ENCODE measurements at regions not wholly inside any gene's neighbourhood (a gene's known extent, or its start where the extent isn't known, plus 50 kb on each side); places are given as distances from the start of the nearest gene placed in this dataset.

DNA sequence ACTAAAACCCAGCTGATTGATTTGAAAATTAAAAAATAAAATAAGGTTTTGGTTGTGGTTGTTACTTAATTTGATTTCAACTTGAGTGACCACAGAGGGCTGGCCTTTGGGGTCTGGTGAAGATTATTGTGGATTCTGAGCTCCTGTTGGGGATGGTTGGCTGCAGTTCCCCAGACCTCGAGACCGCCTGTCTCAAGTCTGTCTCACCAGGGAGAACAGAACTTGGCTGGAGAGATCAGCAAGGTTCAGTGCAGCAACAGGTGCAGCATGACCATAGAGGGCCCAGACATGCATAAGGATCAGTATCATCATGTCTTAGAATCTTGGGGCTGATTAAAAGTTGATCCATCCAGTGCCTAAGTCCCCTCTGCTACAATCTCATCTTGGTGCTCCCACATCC, 491.9 kb downstream of the BCOR start:
- H3K9me3 ChIP-seq = peaks cover 0 to 7% (median 0%) of the 10 kb centered on the region in 4 donors
- ATAC-seq = no peak
- TF ChIP-seq, protein P1, sequence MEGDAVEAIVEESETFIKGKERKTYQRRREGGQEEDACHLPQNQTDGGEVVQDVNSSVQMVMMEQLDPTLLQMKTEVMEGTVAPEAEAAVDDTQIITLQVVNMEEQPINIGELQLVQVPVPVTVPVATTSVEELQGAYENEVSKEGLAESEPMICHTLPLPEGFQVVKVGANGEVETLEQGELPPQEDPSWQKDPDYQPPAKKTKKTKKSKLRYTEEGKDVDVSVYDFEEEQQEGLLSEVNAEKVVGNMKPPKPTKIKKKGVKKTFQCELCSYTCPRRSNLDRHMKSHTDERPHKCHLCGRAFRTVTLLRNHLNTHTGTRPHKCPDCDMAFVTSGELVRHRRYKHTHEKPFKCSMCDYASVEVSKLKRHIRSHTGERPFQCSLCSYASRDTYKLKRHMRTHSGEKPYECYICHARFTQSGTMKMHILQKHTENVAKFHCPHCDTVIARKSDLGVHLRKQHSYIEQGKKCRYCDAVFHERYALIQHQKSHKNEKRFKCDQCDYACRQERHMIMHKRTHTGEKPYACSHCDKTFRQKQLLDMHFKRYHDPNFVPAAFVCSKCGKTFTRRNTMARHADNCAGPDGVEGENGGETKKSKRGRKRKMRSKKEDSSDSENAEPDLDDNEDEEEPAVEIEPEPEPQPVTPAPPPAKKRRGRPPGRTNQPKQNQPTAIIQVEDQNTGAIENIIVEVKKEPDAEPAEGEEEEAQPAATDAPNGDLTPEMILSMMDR (IDR thresholded peaks at IDR 0.05) = no peak
- intact Hi-C loops (cut with DNase I) = no loop called here
- no peak overlapping the region for H3K27ac ChIP-seq
- no peaks in the 10 kb centered on the region for H3K4me1 ChIP-seq
- no peak for DNase-seq
- peaks cover 0 to 13% (median 2%) of the 10 kb centered on the region in 4 donors for H3K27me3 ChIP-seq
- no peak for FAIRE-seq
- no peak overlapping the region for H3K4me3 ChIP-seq
- H3K36me3 ChIP-seq = no peaks in the 10 kb centered on the region
- WGBS, 2 donors = 87 to 88% methylated on average over 2 of the region's 2 CpGs

DNA sequence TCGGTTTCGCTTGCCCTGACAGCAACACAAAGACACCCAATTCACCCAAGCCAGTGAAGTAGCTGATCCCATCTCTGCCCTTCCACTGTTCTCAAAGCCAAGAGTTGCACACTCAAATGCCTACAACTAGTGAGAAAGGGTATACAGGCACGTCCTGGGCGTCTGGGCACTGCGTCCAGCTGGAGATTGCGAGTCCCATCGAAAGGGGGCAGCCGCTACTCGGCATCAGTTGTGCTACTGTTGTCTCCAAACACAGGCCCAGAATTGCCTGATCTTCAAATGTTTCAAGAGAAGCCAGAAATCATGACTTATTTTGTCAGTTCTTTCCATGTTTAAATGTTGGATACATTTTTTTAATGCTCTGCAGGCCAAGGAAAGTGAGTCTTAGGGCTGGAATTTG, 487.8 kb downstream of the BCOR start:
- Histone ChIP-seq H3K9me3 (peaks cover 0 to 7% (median 0%) of the 10 kb centered on the region in 4 donors), H3K36me3 (no peaks in the 10 kb centered on the region), H3K27me3 (peaks cover 0 to 30% (median 7%) of the 10 kb centered on the region in 4 donors), H3K4me3 (no peak overlapping the region), H3K27ac (no peak overlapping the region), H3K4me1 (no peaks in the 10 kb centered on the region)
- ATAC-seq (no peak), DNase-seq (no peak), FAIRE-seq (no peak)
- intact Hi-C loops (cut with DNase I) = no loop called here
- TF ChIP-seq, protein P1 (IDR thresholded peaks at IDR 0.05) = no peak
- WGBS, 2 donors = 79 to 89% methylated on average over 9 of the region's 9 CpGs

DNA sequence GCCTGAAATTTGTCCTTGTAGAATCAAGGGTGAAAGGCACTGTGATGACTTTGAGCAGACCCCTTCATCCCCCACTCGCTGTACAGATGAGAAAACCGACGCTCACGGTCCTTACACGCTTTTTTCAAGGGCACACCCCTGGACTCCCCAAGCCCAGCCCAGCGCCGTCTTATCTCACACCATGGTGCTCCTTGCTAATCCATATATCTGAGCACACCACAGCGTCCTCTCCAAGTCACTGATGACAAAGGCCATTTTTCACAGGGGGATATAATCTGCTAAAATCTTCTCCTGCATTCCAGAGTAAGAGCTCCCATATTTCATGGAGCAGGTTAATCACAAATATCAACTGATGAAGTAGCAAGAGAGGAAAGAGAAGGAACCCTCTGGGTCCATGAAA, 486.3 kb downstream of the BCOR start:
- Histone ChIP-seq H3K36me3 (no peaks in the 10 kb centered on the region), H3K27me3 (peaks cover 0 to 34% (median 7%) of the 10 kb centered on the region in 4 donors), H3K4me3 (no peak overlapping the region), H3K9me3 (peaks cover 0 to 7% (median 0%) of the 10 kb centered on the region in 4 donors), H3K4me1 (no peaks in the 10 kb centered on the region), H3K27ac (no peak overlapping the region)
- WGBS, 2 donors = 58 to 76% methylated on average over 8 of the region's 8 CpGs
- ATAC-seq (no peak), FAIRE-seq (no peak), DNase-seq (no peak)
- intact Hi-C loops (cut with DNase I) = no loop called here
- TF ChIP-seq, protein P1 (IDR thresholded peaks at IDR 0.05) = no peak

DNA sequence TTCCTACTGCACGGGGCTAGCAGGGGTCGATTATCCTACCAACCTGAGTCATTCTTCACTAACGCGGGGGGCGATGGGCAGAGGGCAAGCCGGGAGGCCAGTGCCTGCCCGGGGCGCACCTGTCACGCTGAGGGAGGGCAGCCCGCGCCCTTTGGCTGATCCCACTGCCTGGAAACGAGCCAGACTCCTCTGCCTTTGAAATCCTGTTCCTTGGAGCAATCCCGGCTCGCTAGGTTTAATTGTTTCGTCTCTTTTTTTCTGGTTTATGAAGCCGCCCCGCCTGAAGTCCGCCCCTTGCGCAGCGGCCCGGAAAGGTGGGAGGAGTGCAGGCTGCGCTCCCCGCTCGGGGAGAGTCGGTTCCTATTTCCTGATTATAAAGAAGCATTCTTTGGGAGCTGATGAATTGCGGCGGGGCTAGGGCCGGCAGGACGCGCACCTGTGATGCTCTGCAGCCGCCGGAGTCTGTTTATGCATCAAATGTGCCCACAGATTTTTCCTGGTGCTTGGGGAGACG, 484.2 kb downstream of the BCOR start:
- FAIRE-seq (peak; percentile 13), DNase-seq (peak in 5 of 6 donors; percentile 28 to 63 (median 46)), ATAC-seq (peak; percentile 60 to 74 (median 66))
- Histone ChIP-seq H3K27ac (peak overlapping the region in 2 of 4 donors; percentile 37 to 44), H3K4me3 (peak overlapping the region in 2 of 4 donors; percentile 17 to 27), H3K9me3 (no peaks in the 10 kb centered on the region), H3K27me3 (peaks cover 0 to 30% (median 1%) of the 10 kb centered on the region in 4 donors), H3K36me3 (no peaks in the 10 kb centered on the region), H3K4me1 (no peaks in the 10 kb centered on the region)
- intact Hi-C loops (cut with DNase I) = no loop called here
- TF ChIP-seq, protein P1 (IDR thresholded peaks at IDR 0.05) = no peak
- WGBS, 2 donors = 1 to 9% methylated on average over 33 of the region's 33 CpGs

DNA sequence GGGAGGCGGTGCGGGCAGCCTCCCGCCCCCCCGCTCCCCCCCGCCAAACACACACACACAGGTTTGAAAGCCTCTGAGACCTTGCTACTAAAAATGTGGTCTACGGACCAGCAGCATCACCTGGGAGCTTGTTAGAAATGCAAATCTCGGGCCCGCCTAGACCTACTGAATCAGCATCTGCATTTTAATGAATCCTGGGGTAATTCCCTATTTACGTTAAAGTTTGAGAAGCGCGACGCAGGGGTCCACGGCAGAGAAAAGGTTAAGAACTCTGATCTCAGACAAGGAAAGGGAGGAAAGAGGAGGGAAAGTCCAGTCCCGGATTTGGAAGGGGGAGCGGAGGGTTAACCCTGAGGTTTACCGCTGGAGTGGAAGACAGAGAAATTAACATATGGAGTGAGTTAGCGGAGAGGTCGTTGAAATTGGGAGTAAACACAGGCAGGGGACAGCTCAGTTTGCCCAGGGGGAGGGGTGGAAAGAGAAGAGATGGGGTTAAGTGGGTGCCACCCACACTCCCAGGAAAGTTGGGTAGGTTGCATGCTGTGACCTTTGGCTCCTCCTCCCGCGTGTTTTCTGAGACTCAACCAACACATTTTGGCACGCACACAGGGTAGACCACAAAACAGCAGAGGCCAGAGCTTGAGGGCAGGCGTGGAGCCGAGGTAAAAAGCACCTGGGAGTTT, 483.6 kb downstream of the BCOR start:
- peak in 3 of 4 donors; percentile 42 to 53 (median 43) for ATAC-seq
- H3K27me3 ChIP-seq = peaks cover 0 to 35% (median 1%) of the 10 kb centered on the region in 4 donors
- TF ChIP-seq, protein P1 (IDR thresholded peaks at IDR 0.05) = no peak
- H3K36me3 ChIP-seq = no peaks in the 10 kb centered on the region
- intact Hi-C loops (cut with DNase I) = no loop called here
- H3K27ac ChIP-seq = peak overlapping the region in 2 of 4 donors; percentile 37 to 44
- H3K9me3 ChIP-seq = no peaks in the 10 kb centered on the region
- H3K4me1 ChIP-seq = no peaks in the 10 kb centered on the region
- peak overlapping the region in 2 of 4 donors; percentile 17 to 27 for H3K4me3 ChIP-seq
- WGBS, 2 donors = 10 to 14% methylated on average over 23 of the region's 23 CpGs
- no peak for FAIRE-seq
- DNase-seq = no peak
